ENCODE measurements at regions not wholly inside any gene's neighbourhood (a gene's known extent, or its start where the extent isn't known, plus 50 kb on each side); places are given as distances from the start of the nearest gene placed in this dataset.

DNA sequence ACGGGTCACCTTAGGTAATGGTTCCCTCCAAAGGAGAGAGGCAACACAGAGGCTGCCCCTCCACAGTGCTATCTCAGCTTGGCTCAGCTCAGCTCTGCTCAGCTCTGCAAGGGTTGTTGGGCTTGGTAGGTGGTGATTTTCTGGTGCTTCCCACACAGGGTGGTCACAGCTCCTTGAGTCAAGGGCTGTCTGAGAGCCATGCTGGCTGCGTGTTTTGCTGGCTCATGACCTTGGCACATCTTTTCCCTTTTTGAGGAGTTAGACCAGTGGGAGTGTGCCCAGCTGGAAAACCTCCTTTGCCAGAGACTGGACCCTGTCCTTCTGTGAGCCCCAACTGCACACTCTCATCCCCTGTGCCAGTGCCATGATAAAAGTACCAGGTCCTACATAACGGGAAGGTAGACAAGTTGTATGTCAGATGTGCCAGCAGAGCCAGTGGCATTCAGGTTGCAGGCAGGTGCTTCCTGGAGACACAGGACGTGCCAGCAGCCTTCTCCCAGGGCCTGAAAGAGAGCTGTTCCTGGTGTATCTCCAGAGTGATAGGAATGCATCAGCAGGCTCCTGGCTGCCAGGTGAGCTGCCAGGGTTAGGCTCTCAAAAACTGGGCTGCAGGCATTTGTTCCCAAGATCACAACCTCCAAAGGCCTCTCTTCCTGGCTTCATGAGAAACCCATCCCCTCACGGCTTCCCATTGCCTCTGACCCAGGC lies 118.6 kb upstream of the CXCL14 start:
- no peak overlapping the region for H3K27ac Mint-ChIP-seq

DNA sequence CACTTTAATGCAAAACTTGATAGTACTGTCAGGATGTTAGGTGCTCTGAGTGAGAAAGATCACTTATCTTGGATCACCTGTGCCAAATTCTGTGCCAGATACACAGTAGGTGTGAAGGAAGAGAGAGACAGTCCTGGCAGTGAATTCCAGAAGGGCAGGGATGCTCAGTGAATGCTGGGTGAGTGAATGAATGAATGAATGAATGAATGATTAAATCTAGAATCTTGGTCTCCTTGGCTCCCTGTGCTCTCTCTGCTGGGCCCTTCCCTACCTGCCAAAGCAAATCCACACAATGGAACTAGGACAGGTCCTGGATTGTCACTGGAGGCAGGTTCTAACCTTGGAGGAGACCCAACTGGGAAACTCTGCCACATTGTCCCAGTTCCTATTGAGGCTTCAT lies 117.5 kb upstream of the CXCL14 start:
- Mint-ChIP-seq H3K4me3 (no peak overlapping the region), H3K9me3 (no peaks in the 10 kb centered on the region), H3K36me3 (ENCODE audit: low read depth) (no peaks in the 10 kb centered on the region), H3K27me3 (no peaks in the 10 kb centered on the region), H3K4me1 (ENCODE audit: low read depth) (no peaks in the 10 kb centered on the region), H3K27ac (no peak overlapping the region)

More for the DNA sequence above, 118.6 kb upstream of the CXCL14 start:
- H3K36me3 Mint-ChIP-seq (ENCODE audit: low read depth), result no peaks in the 10 kb centered on the region
- no peaks in the 10 kb centered on the region for H3K9me3 Mint-ChIP-seq
- no peaks in the 10 kb centered on the region for H3K4me1 Mint-ChIP-seq (ENCODE audit: low read depth)
- no peaks in the 10 kb centered on the region for H3K27me3 Mint-ChIP-seq
- H3K4me3 Mint-ChIP-seq, result no peak overlapping the region

DNA sequence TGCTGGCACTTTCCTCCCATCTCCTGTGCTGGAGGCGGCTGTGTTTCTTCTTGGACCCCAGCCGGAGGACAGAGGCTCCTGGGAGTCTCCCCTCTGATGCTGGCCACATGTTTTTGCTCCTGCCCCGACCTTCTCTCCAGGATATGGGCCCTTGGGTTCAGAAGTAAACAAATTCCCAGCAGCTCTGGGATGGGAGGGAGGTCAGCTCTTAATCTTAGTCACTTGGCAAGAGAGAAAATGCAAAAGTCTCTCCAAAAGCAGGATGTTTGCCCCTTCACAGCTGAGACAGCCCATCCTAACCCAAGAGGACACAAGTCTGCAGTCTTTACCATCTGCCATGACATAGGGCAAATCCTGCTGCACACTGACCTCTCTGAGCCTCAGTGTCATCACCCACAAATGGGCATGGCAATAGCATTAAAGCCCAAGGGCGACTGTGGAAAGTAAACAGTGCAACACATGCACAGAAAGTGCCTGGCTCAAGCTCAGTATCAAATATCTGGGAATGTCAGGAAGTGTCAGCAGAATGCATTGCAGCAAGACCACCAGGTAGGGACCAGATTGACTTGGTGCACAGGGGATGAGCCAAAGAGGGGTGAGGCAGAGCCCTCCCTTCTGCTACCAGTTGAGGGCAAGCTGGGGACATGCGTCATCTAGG lies 117.0 kb upstream of the CXCL14 start:
- H3K27ac Mint-ChIP-seq, result no peak overlapping the region
- H3K27me3 Mint-ChIP-seq, result peaks cover 3% of the 10 kb centered on the region
- no peaks in the 10 kb centered on the region for H3K9me3 Mint-ChIP-seq
- no peak overlapping the region for H3K4me3 Mint-ChIP-seq
- H3K4me1 Mint-ChIP-seq (ENCODE audit: low read depth), result no peaks in the 10 kb centered on the region
- no peaks in the 10 kb centered on the region for H3K36me3 Mint-ChIP-seq (ENCODE audit: low read depth)

DNA sequence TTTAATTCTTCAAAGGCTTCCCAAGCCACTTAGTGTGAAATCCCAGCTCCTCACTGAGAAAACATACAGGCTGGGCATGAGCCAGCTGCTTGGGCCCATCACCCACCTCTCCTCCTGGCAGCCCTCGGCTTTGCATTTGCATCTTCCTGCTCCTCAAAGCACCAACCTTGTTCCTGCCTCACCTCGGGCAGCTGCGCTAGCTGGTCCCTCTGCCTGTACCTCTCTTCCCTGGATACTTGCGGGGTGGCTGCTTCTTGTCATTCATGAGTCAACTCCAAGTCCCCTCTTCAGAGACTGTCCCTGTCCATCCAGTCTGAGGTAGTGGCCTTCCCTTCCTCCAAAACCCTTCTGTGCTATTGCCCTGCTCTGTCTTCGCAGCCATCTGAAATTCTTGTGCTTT lies 116.1 kb upstream of the CXCL14 start:
- H3K9me3 Mint-ChIP-seq, result no peaks in the 10 kb centered on the region
- peaks cover 3% of the 10 kb centered on the region for H3K27me3 Mint-ChIP-seq
- H3K36me3 Mint-ChIP-seq (ENCODE audit: low read depth), result no peaks in the 10 kb centered on the region
- no peak overlapping the region for H3K27ac Mint-ChIP-seq
- H3K4me3 Mint-ChIP-seq, result no peak overlapping the region
- H3K4me1 Mint-ChIP-seq (ENCODE audit: low read depth), result no peaks in the 10 kb centered on the region

DNA sequence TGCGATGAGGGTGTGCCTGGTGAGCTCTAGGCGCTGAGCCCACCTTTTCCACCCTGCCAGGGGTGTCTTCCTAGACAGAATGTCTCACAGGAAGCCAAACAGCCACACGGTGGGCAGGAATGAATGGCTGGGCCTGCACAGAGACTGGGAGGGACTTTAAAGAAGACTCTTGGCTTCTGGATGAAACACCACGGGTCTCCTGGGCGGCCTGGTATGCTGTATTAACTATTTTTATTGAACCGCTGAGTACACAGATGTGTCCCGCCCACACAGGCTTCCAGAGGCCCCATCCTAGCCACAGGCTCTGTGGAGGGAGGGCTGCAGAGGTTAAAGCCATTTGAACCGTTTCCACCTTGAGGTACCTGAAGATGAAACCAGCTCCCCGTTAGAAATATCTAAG lies 115.2 kb upstream of the CXCL14 start:
- peaks cover 3% of the 10 kb centered on the region for H3K27me3 Mint-ChIP-seq

DNA sequence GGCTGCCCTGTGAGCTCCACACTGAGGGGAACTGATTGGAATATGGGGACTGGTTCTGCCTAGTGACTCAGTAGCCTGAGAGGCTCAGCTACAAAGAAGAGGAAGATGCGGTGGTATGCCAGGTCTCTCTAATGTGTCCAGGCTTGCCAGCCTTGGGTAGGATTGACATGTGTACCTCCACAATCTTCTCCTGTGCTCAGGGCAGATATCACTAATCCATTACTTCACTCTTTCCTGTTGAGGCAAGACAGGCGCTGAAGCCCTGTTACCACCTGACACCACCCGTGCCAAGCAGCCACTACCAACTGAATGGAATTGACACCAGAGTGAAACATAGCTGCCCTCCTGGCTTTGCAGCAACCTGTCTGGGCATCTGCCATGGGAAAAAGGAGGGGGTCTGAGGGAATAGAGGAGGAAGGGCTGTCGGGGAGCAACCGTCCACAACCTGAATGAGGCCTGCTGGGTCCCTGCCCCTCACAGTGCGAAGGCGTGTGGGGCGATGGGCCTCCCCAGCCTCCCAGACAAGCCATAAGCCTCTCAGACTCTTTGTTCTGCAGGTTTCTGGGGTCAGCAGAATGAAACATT lies 114.7 kb upstream of the CXCL14 start:
- H3K36me3 Mint-ChIP-seq (ENCODE audit: low read depth), result no peaks in the 10 kb centered on the region
- no peaks in the 10 kb centered on the region for H3K9me3 Mint-ChIP-seq
- no peaks in the 10 kb centered on the region for H3K4me1 Mint-ChIP-seq (ENCODE audit: low read depth)
- H3K4me3 Mint-ChIP-seq, result no peak overlapping the region
- H3K27me3 Mint-ChIP-seq, result peaks cover 3% of the 10 kb centered on the region
- no peak overlapping the region for H3K27ac Mint-ChIP-seq

More for the DNA sequence above, 115.2 kb upstream of the CXCL14 start:
- Mint-ChIP-seq H3K36me3 (ENCODE audit: low read depth) (no peaks in the 10 kb centered on the region), H3K9me3 (no peaks in the 10 kb centered on the region), H3K27ac (no peak overlapping the region), H3K4me3 (no peak overlapping the region), H3K4me1 (ENCODE audit: low read depth) (no peaks in the 10 kb centered on the region)

DNA sequence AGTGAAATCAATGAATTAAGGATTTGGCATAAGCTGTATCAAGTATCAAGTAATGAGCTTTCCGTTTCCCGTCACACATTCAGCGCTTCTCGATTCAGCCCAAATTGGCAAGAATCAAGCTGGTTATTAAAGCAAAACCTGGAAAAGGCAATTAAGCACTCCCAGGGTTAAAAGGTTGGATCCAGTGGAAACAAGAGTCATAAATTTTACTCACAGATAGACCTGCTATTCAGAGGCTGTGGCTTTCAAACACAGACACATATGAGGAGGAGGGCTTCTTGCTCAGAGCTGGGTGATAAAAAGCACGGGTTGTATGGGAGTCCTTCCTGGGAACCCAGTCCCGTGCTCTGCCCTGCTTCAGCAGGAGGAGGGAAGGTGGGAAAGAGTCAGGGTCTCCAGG lies 112.3 kb upstream of the CXCL14 start:
- Mint-ChIP-seq H3K4me3 (no peak overlapping the region), H3K4me1 (ENCODE audit: low read depth) (no peaks in the 10 kb centered on the region), H3K27ac (no peak overlapping the region), H3K27me3 (peaks cover 7% of the 10 kb centered on the region), H3K9me3 (no peaks in the 10 kb centered on the region), H3K36me3 (ENCODE audit: low read depth) (no peaks in the 10 kb centered on the region)

DNA sequence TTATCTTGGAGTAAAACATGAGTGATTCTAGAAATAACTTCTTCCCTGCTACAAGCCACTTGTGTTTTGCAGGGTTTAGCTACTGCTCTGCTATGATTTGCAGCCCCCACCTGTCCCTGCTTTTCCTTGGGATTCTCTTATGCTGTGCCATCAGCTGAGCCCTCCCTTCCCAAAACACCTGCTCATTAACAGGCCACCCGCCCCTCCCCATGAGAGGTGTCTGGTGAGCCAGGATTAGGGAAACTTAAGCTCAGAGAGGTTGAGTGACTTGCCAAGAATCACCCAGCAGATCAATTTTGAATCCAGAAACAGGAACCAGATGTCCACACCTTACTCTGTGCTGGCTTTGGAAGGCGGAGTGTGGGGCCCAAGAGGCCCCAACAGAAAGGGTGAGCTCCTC lies 111.7 kb upstream of the CXCL14 start:
- H3K9me3 Mint-ChIP-seq, result no peaks in the 10 kb centered on the region
- H3K4me1 Mint-ChIP-seq (ENCODE audit: low read depth), result no peaks in the 10 kb centered on the region
- H3K36me3 Mint-ChIP-seq (ENCODE audit: low read depth), result no peaks in the 10 kb centered on the region
- H3K27ac Mint-ChIP-seq, result no peak overlapping the region
- H3K27me3 Mint-ChIP-seq, result peaks cover 7% of the 10 kb centered on the region
- H3K4me3 Mint-ChIP-seq, result no peak overlapping the region

DNA sequence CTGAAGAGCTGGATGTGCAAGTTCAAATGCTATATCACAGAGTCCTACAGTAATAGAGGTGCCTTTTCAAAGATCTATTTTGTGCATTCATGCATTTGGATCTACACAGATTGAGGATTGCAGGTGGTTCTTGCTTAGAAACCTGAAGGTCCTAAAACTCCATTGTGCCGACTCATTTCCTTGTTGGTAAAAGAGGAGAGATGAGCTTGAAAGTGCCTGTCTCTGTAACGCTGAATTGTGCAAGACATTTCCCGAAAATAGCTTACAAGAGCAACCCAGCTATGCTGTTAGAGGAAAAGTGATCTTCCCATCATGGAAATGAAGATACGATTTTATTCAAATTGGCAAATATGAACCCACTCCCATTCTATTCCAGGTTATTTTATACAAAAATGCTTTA lies 110.7 kb upstream of the CXCL14 start:
- no peaks in the 10 kb centered on the region for H3K9me3 Mint-ChIP-seq
- H3K27ac Mint-ChIP-seq, result no peak overlapping the region
- H3K4me1 Mint-ChIP-seq (ENCODE audit: low read depth), result no peaks in the 10 kb centered on the region
- no peak overlapping the region for H3K4me3 Mint-ChIP-seq
- no peaks in the 10 kb centered on the region for H3K36me3 Mint-ChIP-seq (ENCODE audit: low read depth)
- peaks cover 10% of the 10 kb centered on the region for H3K27me3 Mint-ChIP-seq

DNA sequence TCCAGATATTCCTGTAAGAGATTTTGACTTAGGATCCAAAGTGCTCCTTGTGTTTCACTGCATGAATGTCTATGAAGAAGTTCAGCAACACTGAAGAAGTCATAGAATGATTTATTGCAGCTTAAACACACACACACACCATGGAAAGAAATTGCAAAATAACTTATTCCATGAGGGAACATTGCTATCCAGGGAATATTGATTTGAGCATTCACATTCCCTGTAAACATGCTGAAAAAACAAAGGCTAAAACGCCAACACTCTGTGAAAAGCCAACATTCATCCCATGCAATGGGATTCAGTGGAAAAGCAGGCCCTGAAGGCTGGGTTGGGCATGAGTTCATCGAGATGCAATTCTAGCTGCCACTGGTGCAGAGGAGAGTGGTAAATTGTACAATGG lies 109.6 kb upstream of the CXCL14 start:
- Mint-ChIP-seq H3K36me3 (ENCODE audit: low read depth) (no peaks in the 10 kb centered on the region), H3K27ac (no peak overlapping the region), H3K9me3 (no peaks in the 10 kb centered on the region), H3K27me3 (peaks cover 11% of the 10 kb centered on the region), H3K4me3 (no peak overlapping the region), H3K4me1 (ENCODE audit: low read depth) (no peaks in the 10 kb centered on the region)

DNA sequence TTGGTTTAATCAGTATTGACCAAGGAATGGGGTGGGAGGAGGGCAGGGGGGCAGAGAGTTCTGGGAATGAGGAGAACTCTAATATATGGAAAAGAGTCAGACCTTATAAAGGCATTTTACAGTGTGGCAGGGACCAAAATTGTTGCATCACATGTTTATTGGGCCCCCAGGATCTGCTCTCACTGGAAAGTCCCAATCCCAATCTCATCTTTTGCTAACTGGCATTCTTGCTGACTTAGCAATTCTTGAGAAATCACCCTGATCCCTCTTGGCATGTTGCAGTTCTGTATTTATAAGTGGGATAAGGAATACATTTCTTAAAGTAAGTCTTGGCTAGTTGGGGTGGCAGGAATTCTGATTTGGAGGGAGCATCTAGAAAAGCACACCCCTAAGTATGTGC lies 104.4 kb upstream of the CXCL14 start:
- no peak overlapping the region for H3K27ac Mint-ChIP-seq
- peaks cover 8% of the 10 kb centered on the region for H3K27me3 Mint-ChIP-seq
- no peak overlapping the region for H3K4me3 Mint-ChIP-seq
- H3K36me3 Mint-ChIP-seq (ENCODE audit: low read depth), result no peaks in the 10 kb centered on the region
- no peaks in the 10 kb centered on the region for H3K4me1 Mint-ChIP-seq (ENCODE audit: low read depth)
- H3K9me3 Mint-ChIP-seq, result peaks cover 4% of the 10 kb centered on the region

DNA sequence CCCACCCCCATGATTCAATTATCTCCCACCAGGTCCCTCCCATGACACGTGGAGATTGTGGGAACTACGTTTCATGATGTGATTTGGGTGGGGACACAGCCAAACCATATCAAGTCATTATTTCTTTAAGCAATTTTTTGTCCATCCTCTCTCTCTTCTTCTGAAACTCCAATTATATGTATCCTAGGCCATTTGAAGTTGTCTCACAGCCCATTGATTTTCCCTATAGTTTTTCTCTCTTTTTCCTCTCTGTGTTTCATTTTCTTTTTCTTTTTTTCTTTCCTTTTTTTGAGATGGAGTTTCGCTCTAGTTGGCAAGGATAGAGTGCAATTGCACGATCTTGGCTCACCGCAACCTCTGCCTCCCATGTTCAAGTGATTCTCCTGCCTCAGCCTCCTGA lies 101.9 kb upstream of the CXCL14 start:
- Mint-ChIP-seq H3K36me3 (ENCODE audit: low read depth) (no peaks in the 10 kb centered on the region), H3K27me3 (peaks cover 12% of the 10 kb centered on the region), H3K27ac (no peak overlapping the region), H3K9me3 (peaks cover 12% of the 10 kb centered on the region), H3K4me3 (no peak overlapping the region), H3K4me1 (ENCODE audit: low read depth) (no peaks in the 10 kb centered on the region)

DNA sequence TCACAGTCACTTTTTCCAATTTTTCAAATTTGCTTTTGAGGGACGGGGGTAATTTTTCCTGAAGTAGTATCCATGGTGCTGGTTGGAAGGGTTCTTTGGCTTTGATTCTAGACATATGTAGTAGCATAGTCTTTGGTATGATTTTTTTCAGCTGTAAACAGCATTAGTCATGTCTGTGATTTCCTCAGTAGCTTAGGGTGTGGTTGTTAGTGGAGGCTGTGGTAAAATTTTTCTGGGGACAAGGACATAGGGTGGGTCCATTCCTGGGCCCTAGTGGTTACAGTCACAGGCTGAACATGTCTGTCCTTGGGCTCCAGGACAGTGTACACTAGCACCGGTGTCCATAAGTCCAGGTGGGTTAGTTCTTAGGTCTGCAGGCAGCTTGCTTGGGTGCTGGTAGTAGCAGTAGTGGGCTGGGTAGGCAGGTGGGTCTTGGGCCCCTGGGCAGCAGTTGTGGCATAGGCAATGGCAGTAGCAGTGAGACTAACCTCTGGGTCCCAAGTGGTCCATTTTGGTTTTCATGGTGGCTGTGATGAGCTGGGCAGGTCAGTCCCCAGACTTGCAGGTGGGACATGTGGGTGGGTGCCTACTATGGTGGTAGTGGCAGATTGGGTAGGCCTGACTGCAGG lies 100.0 kb upstream of the CXCL14 start:
- Mint-ChIP-seq H3K9me3 (peaks cover 12% of the 10 kb centered on the region), H3K27me3 (peaks cover 7% of the 10 kb centered on the region), H3K36me3 (ENCODE audit: low read depth) (no peaks in the 10 kb centered on the region), H3K4me3 (no peak overlapping the region), H3K27ac (no peak overlapping the region), H3K4me1 (ENCODE audit: low read depth) (no peaks in the 10 kb centered on the region)

DNA sequence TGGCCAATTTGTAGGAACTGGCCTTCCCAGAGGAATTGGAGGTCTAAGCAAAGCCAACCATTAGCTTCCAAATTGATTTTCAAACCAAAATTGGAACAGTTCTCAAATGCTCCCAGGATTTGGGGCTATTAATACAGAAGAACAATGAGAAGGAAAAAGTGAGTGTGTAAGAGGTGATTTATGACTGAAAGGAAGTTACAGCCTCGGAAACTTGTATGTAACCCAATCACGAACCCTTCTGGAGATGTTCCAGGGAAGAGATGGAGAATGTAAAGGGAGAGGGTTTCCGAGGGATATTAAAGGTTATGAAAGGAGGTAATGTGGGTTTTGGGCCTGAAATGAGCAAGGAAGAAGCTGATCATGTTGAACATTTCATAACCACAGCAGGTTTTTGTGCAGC lies 93.2 kb upstream of the CXCL14 start:
- H3K27ac Mint-ChIP-seq, result no peak overlapping the region
- H3K4me1 Mint-ChIP-seq (ENCODE audit: low read depth), result no peaks in the 10 kb centered on the region
- no peak overlapping the region for H3K4me3 Mint-ChIP-seq
- H3K27me3 Mint-ChIP-seq, result peaks cover 21% of the 10 kb centered on the region
- peaks cover 1% of the 10 kb centered on the region for H3K9me3 Mint-ChIP-seq
- H3K36me3 Mint-ChIP-seq (ENCODE audit: low read depth), result no peaks in the 10 kb centered on the region

DNA sequence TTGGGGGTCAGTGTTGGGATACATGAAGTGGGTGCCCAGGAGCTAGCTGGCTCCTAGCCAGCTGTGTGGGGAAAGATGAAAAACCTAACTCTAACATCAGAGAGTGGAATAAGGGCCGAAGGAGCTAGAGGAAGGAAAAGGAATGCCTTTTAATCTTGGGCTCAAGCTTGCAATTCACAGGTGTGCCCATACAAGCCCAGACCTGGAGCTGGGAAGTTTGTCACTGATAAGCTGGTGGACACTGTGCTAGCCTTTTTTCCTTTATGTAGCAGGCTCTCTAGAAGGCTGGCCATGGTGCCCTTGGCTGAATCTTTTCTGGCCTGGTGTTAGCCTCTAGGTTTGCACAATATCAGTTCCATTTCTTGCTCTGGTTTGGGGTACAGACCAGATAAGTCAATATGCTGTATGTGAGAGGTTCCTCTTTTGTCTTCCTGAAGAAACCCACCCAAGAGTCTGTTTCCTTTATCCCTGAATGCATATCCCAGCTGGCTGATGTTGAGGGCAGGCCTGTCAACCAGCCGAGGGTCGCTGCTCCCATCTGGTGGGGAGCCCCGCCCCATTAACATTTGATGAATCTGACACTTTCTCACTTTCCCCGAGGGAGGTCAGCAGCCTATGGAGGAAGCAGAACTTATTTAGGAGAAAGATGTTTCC lies 92.4 kb upstream of the CXCL14 start:
- Mint-ChIP-seq H3K27me3 (peaks cover 25% of the 10 kb centered on the region), H3K27ac (no peak overlapping the region), H3K9me3 (no peaks in the 10 kb centered on the region), H3K4me3 (no peak overlapping the region), H3K36me3 (ENCODE audit: low read depth) (no peaks in the 10 kb centered on the region), H3K4me1 (ENCODE audit: low read depth) (no peaks in the 10 kb centered on the region)

Data from stimulated activated naive CD8-positive, alpha-beta T cell treated with anti-CD3 and anti-CD28 coated beads, Interleukin-15, Interleukin-2, amounts not matched to agents 100 ng/mL and 50 ng/mL, for 24 hours (primary cell).